NOMO-1 treated with dmso at 0.1 percent for 144 hours (cell line): ENCODE measurements at regions not wholly inside any gene's neighbourhood (a gene's known extent, or its start where the extent isn't known, plus 50 kb on each side); places are given as distances from the start of the nearest gene placed in this dataset.

Source experiments
- DNase-seq: peaks from one replicate; lab custom pipeline; 2025; ENCODE audit not compliant: unreplicated experiment; lab: John Stamatoyannopoulos, UW

DNA sequence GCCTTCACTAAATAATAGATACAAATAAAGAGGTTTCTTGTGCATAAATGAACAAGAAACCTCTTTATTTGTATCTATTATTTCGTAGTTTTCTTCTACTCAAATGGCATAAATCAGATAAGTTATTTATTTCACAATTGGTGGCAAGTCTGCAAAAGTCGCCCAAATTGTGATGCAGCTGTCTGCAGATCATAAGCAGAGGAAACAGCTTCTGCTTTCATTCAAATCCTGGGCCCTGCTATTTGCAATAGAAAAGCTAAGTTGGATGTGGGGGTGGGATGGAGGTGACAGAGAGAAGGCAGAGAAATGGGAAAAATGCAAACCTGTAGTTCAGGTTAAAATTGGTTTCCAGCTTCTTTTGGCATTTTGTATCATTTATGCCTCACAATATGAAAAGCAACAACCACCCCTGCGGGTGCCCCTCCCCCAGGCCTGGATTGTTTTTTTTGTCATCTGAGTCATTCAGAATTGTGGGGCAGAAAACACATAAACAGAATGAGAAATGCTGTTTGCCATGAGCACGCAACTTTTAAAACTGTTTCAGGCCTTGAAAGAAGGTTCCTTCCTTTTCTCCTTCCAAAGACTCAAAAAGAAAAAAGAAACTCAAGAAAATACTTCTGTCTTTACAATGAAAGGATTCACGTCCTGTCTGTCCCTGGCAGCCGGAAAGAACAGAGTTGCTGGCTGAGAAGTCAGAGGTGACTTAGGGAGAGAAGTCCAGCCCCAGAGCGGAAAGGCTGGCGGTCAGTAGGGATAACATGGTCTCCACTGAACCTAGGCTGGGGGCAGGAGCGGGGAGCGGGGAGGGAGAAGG, 132.9 kb downstream of the BAMBI start:
- DNase-seq: no peak

DNA sequence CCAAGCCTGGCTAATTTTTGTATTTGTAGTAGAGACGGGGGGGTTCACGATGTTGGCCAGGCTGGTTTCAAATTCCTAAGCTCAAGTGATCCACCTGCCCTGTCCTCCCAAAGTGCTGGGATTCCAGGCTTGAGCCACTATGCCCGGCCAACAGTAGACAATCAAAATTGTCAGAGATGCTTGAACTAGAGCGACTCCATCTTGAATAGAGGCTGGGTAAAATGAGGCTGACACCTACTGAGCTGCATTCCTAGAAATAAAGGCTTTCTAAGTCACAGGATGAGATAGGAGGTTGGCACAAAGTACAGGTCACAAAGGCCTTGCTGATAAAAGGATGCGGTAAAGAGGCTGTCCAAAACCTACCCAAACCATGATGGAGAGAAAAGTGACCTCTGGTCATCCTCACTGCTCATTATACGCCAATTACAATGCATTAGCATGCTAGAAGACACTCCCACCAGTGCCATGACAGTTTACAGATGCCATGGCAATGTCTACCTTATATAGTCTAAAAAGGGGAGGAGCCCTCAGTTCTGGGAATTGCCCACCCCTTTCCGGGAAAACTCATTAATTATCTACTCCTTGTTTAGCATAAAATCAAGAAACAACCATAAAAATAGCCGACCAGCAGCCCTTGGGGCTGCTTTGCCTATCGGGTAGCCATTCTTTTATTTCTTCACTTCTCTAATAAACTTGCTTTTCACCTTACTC, 134.5 kb downstream of the BAMBI start:
- no peak for DNase-seq

- no peak for DNase-seq
These were observed 135.4 kb downstream of the BAMBI start for GRCh38 chr10:28812384-28813372.

- no peak for DNase-seq
These were observed 138.4 kb downstream of the BAMBI start for GRCh38 chr10:28815681-28816080.

DNA sequence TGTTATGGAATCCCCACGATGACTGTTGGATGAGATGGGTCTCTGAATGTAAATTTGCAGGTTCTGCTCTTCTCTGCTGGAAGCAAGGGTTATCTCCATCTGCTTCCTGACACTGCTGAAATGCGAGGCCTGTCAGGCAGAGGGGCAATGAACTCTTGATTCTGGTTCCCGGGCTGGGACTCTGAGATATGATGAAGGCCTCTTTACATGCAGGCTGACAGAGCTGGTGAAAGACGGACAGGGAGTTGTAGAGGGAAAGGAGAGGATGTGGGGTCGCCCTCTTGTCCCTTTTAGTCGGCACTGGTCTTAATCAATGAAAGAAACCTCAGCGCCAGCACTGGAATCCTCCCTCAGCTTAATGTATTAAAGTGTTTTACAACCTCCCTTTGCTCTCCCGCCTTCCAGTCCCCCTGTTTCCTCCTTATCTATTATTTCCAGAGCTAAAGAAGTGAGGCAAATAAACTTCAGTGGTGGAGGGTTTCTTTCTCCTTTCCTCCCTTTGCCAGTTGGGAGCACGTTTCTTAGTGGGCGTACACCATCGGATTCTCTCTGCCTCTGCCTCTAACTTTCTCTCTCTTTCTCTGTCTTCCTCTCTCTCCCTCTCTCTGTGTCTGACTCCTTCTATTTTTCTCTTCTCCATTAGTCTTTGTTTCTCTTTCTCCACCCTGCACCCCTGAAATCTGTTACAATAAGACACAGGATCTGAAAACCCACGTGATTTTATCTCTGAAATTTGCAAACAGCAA, 145.6 kb downstream of the BAMBI start:
- DNase-seq: no peak

GRCh38 chr10:28823501-28824075, 146.3 kb downstream of the BAMBI start:
- DNase-seq: no peak

- no peak for DNase-seq
These were observed 156.0 kb downstream of the BAMBI start for GRCh38 chr10:28833313-28833712.

DNA sequence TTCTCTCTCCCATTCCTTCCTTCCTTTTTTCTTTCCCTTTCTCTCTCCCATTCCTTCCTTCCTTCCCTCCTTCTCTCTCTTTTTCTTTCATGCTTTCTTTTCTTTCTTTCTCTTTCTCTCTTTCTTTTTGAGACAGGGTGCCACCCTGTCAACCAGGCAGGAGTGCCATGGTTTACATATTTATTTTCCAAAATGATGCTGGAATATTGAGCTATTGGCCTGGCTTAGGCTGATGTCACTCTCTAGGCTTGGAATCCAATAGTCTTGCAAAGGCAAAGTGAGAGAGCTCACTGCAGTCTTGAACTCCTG, 159.1 kb downstream of the BAMBI start:
- no peak for DNase-seq

GRCh38 chr10:28837613-28838390, 160.5 kb downstream of the BAMBI start:
- no peak for DNase-seq

DNA sequence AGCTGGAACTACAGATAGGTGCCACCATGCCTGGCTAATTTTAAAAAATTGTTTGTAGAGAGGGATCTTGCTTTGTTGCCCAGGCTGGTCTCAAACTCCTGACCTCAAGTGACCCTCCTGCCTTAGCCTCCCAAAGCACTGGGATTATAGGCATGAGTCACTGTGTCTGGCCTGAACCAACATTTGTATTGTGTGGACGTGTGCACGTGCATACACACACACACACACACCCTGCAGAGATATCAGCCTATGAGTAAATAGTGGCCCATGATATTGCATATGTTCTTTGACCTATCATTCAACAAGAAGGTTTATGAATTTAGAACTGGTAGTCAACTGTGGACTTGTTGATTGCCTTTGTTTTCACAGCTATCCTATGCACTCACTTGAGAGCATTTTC, 161.6 kb downstream of the BAMBI start:
- DNase-seq: no peak

DNA sequence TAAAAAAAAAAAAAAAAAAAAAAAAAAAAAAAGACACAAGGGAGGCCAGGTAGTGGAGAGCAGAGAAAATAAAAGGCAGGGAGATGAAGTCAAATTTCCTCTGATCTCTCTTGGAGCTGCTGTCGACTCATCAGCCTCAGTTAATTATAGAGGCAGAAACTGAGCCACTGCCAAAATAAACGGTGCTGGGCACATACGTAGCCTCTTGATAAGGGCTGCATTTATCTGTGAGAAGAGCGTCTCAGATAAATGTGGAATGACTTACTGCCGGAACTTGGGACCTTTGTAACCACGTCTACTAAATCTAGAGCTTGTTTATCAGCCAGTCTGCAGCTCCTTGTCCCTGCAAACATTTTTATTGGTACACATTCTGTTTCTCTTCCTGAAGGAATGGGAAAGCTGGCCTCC, 162.3 kb downstream of the BAMBI start:
- no peak for DNase-seq

GRCh38 chr10:28840202-28840601, 162.9 kb downstream of the BAMBI start:
- DNase-seq: no peak

DNA sequence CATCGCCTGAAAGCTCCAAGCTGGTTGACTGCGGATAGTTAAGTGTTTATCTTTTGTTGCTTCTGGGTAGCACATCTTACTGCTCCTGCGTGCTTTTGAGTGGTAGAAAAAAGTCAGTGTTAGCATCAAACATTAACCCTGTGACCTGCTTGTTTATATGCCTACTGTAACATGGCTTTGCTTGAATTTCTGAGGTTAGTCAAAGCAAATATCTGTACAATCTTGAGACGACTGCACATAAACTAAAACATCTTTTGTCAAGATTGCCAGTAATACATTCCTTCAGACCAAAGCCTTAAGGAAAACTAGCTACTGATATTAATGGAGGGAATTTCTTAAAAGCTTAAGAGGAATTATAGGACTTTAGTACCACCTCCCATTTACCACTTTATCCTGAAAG, 163.7 kb downstream of the BAMBI start:
- no peak for DNase-seq

- DNase-seq: no peak
These were observed 164.3 kb downstream of the BAMBI start for GRCh38 chr10:28841625-28842024.

DNA sequence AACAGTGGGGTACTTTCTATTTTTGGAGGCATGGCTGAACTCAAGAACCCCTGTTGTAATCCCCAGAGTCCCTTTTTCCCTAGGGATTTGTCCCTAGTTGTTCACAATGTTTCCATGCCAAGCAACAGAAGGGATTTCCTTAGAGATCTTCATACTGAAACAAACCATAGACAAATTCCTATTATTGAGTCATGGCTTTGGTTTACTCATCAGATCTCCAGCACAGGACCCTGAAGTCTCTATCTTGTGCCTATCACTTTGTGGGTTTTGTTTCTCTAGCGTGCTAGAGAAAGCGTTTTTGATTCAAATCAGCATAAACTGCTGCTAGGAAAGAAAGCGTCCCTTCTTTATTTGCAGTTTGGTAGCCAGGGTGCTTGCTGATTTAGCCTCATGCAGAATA, 165.0 kb downstream of the BAMBI start:
- no peak for DNase-seq

GRCh38 chr10:28845009-28845682, 167.8 kb downstream of the BAMBI start:
- no peak for DNase-seq

- DNase-seq: no peak
These were observed 172.0 kb downstream of the BAMBI start for GRCh38 chr10:28849309-28849708.

- DNase-seq: no peak
These were observed 172.5 kb downstream of the BAMBI start for GRCh38 chr10:28849821-28850220.

GRCh38 chr10:28850784-28851183, 173.5 kb downstream of the BAMBI start:
- DNase-seq: no peak
